MCF 10A (cell line): ENCODE measurements at regions not wholly inside any gene's neighbourhood (a gene's known extent, or its start where the extent isn't known, plus 50 kb on each side); places are given as distances from the start of the nearest gene placed in this dataset.

Experiments used
- BruUV-seq: library from RNA; stranded (reverse); fragments of 400-500 nt; replicated peaks from 2 replicates; lab custom pipeline; 2021; lab: Mats Ljungman, UMichigan
- CTCF ChIA-PET: fragments of 300-600 bp; sonication (Branson Sonifier 250); formaldehyde crosslinking; extraction: SDS; loops from one replicate; lab custom pipeline; 2021; ENCODE audit warnings: antibody characterized with exemption, inconsistent platforms; lab: Yijun Ruan, JAX
- POLR2A ChIA-PET: fragments of 300-600, 350-650 bp; sonication (Branson Sonifier 250); formaldehyde crosslinking; extraction: SDS; loops from one replicate; lab custom pipeline; 2020; ENCODE audit warnings: antibody characterized with exemption, inconsistent platforms; lab: Yijun Ruan, JAX
- DNase-seq: peaks from one replicate; pipeline ENCODE4 v3.0.0-alpha.2; 2018; ENCODE audit not compliant: unreplicated experiment
- H3K27ac Mint-ChIP-seq: one replicate; pipeline ENCODE4 v1.8.0; 2022; ENCODE audit warnings: mild to moderate bottlenecking, low read depth, mixed read lengths; ENCODE audit not compliant: unreplicated experiment
- H3K27me3 Mint-ChIP-seq: one replicate; pipeline ENCODE4 v1.8.0; 2022; ENCODE audit warnings: mixed read lengths; ENCODE audit not compliant: insufficient read depth, unreplicated experiment
- H3K36me3 Mint-ChIP-seq: one replicate; pipeline ENCODE4 v1.8.0; 2022; ENCODE audit warnings: mild to moderate bottlenecking, moderate library complexity, mixed read lengths; ENCODE audit not compliant: insufficient read depth, unreplicated experiment
- H3K4me1 Mint-ChIP-seq: one replicate; pipeline ENCODE4 v1.8.0; 2022; ENCODE audit warnings: mixed read lengths; ENCODE audit not compliant: insufficient read depth, unreplicated experiment
- H3K4me3 Mint-ChIP-seq: one replicate; pipeline ENCODE4 v1.8.0; 2022; ENCODE audit warnings: mild to moderate bottlenecking, moderate library complexity, mixed read lengths; ENCODE audit not compliant: unreplicated experiment
- H3K9me3 Mint-ChIP-seq: one replicate; pipeline ENCODE4 v1.8.0; 2022; ENCODE audit warnings: mixed read lengths; ENCODE audit not compliant: unreplicated experiment
- intact Hi-C: fragments of 100-400 bp; cut with micrococcal nuclease; formaldehyde crosslinking; loops from 2 replicates; pipeline ENCODE4 v1.14.1; 2022
- TF ChIP-seq, protein P1 (sequence below): fragments of 200-600 bp; IDR thresholded peaks from one replicate; pipeline ENCODE4 v1.8.0; 2022; ENCODE audit warnings: antibody characterized with exemption, mild to moderate bottlenecking; ENCODE audit not compliant: unreplicated experiment

DNA sequence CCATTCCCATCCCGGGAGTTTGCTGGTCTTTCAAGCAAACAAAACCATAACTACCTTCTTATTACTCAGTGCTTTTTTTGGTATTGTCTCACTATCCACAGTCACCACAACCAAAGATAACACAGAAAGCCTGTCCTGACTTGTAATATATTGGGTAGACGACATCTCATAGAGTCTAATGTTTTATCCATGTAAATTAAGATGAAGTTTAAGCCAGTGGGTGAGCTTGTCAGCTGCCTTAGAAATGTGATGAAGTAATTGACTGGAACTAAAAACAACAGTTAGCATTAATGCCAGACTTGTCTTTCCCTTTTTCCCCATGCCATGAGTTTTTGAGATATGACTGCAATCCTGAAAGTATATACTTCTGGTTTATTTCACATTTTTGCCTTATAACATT, 282.7 kb upstream of the PRDM1 start:
- Mint-ChIP-seq H3K4me1 (peaks cover 15% of the 10 kb centered on the region), H3K36me3 (no peaks in the 10 kb centered on the region), H3K27ac (no peak overlapping the region), H3K27me3 (no peaks in the 10 kb centered on the region), H3K4me3 (no peak overlapping the region), H3K9me3 (peaks cover 8% of the 10 kb centered on the region)
- DNase-seq = no peak
- TF ChIP-seq, protein P1, sequence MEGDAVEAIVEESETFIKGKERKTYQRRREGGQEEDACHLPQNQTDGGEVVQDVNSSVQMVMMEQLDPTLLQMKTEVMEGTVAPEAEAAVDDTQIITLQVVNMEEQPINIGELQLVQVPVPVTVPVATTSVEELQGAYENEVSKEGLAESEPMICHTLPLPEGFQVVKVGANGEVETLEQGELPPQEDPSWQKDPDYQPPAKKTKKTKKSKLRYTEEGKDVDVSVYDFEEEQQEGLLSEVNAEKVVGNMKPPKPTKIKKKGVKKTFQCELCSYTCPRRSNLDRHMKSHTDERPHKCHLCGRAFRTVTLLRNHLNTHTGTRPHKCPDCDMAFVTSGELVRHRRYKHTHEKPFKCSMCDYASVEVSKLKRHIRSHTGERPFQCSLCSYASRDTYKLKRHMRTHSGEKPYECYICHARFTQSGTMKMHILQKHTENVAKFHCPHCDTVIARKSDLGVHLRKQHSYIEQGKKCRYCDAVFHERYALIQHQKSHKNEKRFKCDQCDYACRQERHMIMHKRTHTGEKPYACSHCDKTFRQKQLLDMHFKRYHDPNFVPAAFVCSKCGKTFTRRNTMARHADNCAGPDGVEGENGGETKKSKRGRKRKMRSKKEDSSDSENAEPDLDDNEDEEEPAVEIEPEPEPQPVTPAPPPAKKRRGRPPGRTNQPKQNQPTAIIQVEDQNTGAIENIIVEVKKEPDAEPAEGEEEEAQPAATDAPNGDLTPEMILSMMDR = no peak
- intact Hi-C loops = no loop called here
- BruUV-seq = no TSS peak
- ChIA-PET CTCF (interaction anchor here (0.6 to 1.7 kb wide), 4 partner anchors 15 to 269 kb away, joined by 3 read pairs; no protein-coding TSS in a partner anchor), POLR2A (interaction anchor here (0.6 kb wide), 1 partner anchor 191 kb away, joined by 3 read pairs; no protein-coding TSS in a partner anchor)

DNA sequence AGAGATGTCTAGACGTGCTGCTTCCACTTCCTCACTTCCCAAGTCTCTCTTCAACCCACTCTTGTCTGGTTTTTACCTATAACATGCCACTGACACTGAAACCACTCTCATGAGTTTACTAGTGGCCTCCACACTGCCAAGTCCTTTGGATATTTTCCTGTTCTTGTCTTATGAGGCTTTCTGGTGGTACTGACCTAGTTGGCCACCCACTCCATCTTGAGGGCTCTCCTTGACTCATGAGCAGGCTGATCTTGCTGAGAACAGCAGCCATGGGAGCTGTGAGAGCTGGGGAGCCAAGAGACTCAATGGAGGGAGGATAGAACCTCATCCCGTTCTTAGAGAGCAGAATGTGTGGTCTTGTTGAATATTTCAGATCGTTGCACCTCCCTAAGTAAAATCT, 283.4 kb upstream of the PRDM1 start:
- H3K36me3 Mint-ChIP-seq = no peaks in the 10 kb centered on the region
- no peaks in the 10 kb centered on the region for H3K27me3 Mint-ChIP-seq
- TF ChIP-seq, protein P1 = no peak
- intact Hi-C loops = no loop called here
- POLR2A ChIA-PET = no interaction called here
- no peak overlapping the region for H3K27ac Mint-ChIP-seq
- peaks cover 19% of the 10 kb centered on the region for H3K4me1 Mint-ChIP-seq
- no peak overlapping the region for H3K4me3 Mint-ChIP-seq
- H3K9me3 Mint-ChIP-seq = peaks cover under 1% of the 10 kb centered on the region
- CTCF ChIA-PET = no interaction called here
- DNase-seq = no peak
- BruUV-seq = no TSS peak

DNA sequence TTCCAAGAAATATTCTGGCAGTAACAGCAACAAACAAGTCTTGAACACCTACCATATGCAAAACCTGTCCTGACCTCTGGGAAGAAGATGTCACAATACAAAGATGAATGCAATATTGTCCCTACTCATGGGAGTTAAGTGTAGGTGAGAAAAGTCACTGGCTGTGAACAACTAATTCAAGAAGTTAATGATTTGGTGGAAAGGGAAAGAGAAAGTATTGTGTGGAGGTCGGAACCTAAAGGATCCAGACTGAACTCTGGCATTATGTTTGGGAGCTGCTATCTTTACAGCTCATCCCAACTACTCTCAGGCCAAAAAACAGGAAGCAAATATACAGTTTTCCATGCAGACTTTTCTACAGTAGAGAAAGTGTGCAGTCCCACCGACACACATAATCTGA, 285.3 kb upstream of the PRDM1 start:
- Mint-ChIP-seq H3K27me3 (no peaks in the 10 kb centered on the region), H3K9me3 (no peaks in the 10 kb centered on the region), H3K36me3 (no peaks in the 10 kb centered on the region), H3K4me1 (peaks cover 20% of the 10 kb centered on the region), H3K27ac (no peak overlapping the region), H3K4me3 (no peak overlapping the region)
- ChIA-PET CTCF (interaction anchor here (0.8 kb wide), 1 partner anchor 1871 kb away, joined by 4 read pairs; no protein-coding TSS in a partner anchor), POLR2A (interaction anchor here (0.6 to 1.6 kb wide), 3 partner anchors 10 to 62 kb away, joined by 4 to 5 read pairs (median 4); no protein-coding TSS in a partner anchor)
- DNase-seq = no peak
- intact Hi-C loops = no loop called here
- TF ChIP-seq, protein P1 = no peak
- BruUV-seq = no TSS peak

DNA sequence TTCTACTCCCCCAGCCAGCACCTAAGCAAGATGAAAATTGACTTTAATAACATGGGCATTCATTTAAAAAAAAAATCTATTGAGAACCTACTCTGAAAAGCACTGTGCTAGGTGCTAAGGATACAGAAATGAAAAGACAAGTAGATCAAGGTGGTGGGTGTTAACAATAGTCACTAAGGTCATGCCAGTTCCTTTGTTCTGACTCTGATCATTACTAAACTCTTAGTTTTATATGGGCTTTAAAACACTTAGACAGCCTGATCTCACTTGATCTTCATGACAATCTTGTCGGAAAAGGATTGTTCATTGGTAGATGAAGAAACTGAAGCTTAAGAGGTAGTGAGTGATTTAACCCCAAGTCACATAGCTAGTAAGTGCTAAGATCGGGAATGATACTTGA, 285.7 kb upstream of the PRDM1 start:
- ChIA-PET POLR2A (interaction anchor here (1.6 kb wide), 1 partner anchor 12 kb away, joined by 5 read pairs; no protein-coding TSS in a partner anchor), CTCF (interaction anchor here (0.8 kb wide), 1 partner anchor 1870 kb away, joined by 4 read pairs; no protein-coding TSS in a partner anchor)
- H3K4me3 Mint-ChIP-seq = no peak overlapping the region
- intact Hi-C loops = no loop called here
- BruUV-seq = no TSS peak
- H3K4me1 Mint-ChIP-seq = peaks cover 20% of the 10 kb centered on the region
- H3K27me3 Mint-ChIP-seq = no peaks in the 10 kb centered on the region
- no peak overlapping the region for H3K27ac Mint-ChIP-seq
- no peaks in the 10 kb centered on the region for H3K9me3 Mint-ChIP-seq
- DNase-seq = no peak
- TF ChIP-seq, protein P1 = no peak
- no peaks in the 10 kb centered on the region for H3K36me3 Mint-ChIP-seq
